Peyer's patch (tissue), 4 donors: ENCODE measurements at regions not wholly inside any gene's neighbourhood (a gene's known extent, or its start where the extent isn't known, plus 50 kb on each side); places are given as distances from the start of the nearest gene placed in this dataset.

Experiments used
- CTCF ChIP-seq, 6 experiments: fragments of 450-650 bp in 4 of 6; fragments of 200-600 bp in 2 of 6; sonication (generic) in 1 of 6; IDR thresholded peaks; one replicate each; pipeline ENCODE4 v1.5.1; 2017 to 2019; ENCODE audit warnings: antibody characterized with exemption in 6 of 6, mild to moderate bottlenecking in 3 of 6, moderate library complexity in 1 of 6
- POLR2A ChIP-seq, 2 donors: fragments of 450-650 bp; IDR thresholded peaks; one replicate each; pipeline ENCODE4 v1.5.1; 2017; ENCODE audit warnings: antibody characterized with exemption in 2 of 2, mild to moderate bottlenecking in 2 of 2, moderate library complexity in 2 of 2

- TF ChIP-seq CTCF (IDR thresholded peaks at IDR 0.05) (no peak), POLR2A (IDR thresholded peaks at IDR 0.05) (no peak)
These were observed 52.9 kb upstream of the GPR31 start for GRCh38 chr6:167210375-167211294.
